Esophagus muscularis mucosa (tissue), 3 donors: ENCODE measurements at regions not wholly inside any gene's neighbourhood (a gene's known extent, or its start where the extent isn't known, plus 50 kb on each side); places are given as distances from the start of the nearest gene placed in this dataset.

Experiments
- EP300 ChIP-seq: sonication (generic); formaldehyde crosslinking; IDR thresholded peaks from one replicate; pipeline ENCODE4 v1.6.1; 2017; ENCODE audit warnings: antibody characterized with exemption
- TF ChIP-seq, protein P1 (sequence below), 3 experiments: fragments of 200-600 bp in 2 of 3; fragments of 450-650 bp in 1 of 3; sonication (generic) in 2 of 3; IDR thresholded peaks; one replicate each; pipeline ENCODE4 v1.5.1; 2017 to 2019; ENCODE audit warnings: antibody characterized with exemption in 3 of 3, mild to moderate bottlenecking in 2 of 3, moderate library complexity in 1 of 3

DNA sequence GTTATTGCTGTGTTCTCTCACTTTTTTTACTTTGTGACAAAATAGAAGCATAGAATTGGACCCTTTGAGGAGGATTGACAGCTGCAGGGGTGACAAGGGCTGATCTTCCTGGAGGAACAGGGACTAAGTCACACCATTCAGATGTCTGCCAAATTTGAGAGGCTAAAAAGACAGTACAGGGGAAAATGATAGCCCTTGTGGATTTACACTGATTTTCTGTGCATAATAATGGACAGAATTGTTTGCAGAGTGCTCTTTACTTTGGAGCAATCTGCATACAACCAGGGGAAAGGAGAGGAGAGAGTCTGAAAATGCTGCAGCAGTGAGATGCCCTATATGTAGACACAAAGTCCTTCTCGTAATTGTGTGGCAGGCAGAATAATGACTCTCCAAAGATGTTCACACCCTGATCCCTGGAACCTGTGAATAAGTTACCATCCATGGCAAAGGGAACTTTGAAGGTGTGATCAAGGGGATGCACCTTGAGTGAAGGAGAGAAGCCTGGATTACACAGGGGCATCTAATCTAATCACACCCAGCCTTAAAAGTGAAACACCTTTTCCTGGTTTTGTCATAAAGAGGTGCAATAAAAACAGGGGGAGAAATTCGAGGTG is 221.4 kb upstream of the CPHXL start:
- TF ChIP-seq EP300 = no peak
- TF ChIP-seq, protein P1, sequence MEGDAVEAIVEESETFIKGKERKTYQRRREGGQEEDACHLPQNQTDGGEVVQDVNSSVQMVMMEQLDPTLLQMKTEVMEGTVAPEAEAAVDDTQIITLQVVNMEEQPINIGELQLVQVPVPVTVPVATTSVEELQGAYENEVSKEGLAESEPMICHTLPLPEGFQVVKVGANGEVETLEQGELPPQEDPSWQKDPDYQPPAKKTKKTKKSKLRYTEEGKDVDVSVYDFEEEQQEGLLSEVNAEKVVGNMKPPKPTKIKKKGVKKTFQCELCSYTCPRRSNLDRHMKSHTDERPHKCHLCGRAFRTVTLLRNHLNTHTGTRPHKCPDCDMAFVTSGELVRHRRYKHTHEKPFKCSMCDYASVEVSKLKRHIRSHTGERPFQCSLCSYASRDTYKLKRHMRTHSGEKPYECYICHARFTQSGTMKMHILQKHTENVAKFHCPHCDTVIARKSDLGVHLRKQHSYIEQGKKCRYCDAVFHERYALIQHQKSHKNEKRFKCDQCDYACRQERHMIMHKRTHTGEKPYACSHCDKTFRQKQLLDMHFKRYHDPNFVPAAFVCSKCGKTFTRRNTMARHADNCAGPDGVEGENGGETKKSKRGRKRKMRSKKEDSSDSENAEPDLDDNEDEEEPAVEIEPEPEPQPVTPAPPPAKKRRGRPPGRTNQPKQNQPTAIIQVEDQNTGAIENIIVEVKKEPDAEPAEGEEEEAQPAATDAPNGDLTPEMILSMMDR (IDR thresholded peaks at IDR 0.05) = no peak
